Fibroblast of pulmonary artery (primary cell): ENCODE measurements at regions not wholly inside any gene's neighbourhood (a gene's known extent, or its start where the extent isn't known, plus 50 kb on each side); places are given as distances from the start of the nearest gene placed in this dataset.

ENCODE experiments used
- DNase-seq: peaks from one replicate; pipeline ENCODE4 v3.0.0-alpha.2; 2010; ENCODE audit warnings: low read depth
- H3K4me3 ChIP-seq: replicated peaks from 2 replicates; pipeline ENCODE4 v1.5.1; 2011; ENCODE audit warnings: low read depth, mild to moderate bottlenecking, control low read depth, low read length, moderate library complexity
- CTCF ChIP-seq: IDR thresholded peaks from 2 replicates; pipeline ENCODE4 v1.5.1; 2011; ENCODE audit warnings: mild to moderate bottlenecking, control low read depth, low read length, inconsistent platforms; ENCODE audit errors: missing control alignments

DNA sequence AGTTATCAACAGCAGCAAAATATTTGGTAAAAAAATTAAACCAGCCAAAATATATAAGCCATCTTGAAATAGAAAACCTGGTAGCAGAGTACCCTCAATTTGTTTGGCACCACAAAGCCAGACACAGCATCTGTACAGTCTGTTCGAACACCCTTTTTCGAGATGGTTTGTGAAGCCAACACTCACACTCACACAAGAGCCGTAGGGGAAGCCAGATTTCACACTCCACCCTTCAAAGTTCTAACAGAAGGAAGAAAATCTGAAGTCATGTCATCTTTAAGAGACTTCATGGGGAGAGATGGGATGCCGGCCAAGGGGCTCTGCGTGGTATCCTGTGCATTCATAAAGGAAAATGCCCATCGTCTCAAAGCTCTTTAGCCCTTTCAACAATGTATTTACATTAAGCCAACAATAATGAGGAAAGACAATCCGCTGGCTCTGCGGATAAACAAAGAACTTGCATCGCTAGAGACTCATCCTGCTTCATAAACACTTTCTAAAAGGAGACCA, 451.5 kb upstream of the CHST9 start:
- DNase-seq = no peak
- H3K4me3 ChIP-seq = no peak overlapping the region
- no peak for TF ChIP-seq CTCF

- no peak overlapping the region for H3K4me3 ChIP-seq
- DNase-seq = no peak
- TF ChIP-seq CTCF = no peak
Measured at GRCh38 chr18:27632706-27633105, 447.6 kb upstream of the CHST9 start.

- no peak for TF ChIP-seq CTCF
- DNase-seq = no peak
- H3K4me3 ChIP-seq = no peak overlapping the region
Measured at GRCh38 chr18:27627927-27628326, 442.8 kb upstream of the CHST9 start.

DNA sequence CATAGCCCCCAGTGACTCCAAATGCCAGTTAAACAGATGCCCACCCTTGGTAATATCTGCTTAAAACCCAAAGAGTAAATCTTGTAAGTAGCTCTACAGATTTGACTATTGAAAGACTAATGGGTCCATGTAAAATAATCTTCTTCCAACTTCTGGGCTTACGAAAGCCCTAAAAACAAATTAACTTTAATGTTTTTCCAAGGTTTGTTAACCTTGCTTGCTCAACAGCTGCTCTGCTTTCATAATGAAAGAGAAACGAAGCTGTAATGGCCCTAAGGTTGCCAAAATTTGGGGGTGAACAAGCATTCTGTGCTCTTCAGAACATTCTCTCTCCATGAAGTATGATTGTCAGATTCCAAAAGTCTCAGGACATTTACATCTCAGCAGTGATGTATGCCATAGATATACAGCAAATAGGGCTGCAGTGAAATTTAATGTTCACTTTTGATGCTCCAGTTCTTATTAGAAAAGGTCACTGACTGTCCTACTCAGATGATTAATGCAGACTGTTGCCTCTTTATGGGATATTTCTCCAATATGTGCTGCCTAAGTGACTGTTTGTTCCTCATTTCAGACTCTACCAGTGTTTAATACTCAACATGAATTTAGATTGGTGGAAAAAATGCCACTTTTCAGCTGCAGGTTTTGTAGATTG, 436.3 kb upstream of the CHST9 start:
- no peak for TF ChIP-seq CTCF
- DNase-seq = no peak
- no peak overlapping the region for H3K4me3 ChIP-seq

DNA sequence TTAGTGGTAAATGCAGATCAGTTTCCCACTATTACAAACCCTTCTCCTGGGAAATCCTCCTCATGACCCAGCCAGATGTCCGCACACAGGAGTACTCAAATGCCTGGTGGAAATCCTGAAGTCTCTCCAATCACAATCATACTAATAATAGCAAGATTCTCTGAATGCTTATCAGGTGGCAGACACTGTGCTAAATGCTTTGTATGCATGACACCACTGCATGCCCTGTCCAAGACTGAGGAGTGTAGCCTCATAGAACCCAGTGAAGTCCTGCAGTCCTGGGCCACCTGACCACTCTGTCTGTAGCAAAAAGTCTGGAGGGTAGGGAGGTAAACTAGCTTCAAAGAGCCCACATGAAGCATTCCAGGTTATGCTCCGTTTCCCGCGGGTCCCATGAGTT, 434.8 kb upstream of the CHST9 start:
- H3K4me3 ChIP-seq = no peak overlapping the region
- no peak for DNase-seq
- TF ChIP-seq CTCF = no peak

DNA sequence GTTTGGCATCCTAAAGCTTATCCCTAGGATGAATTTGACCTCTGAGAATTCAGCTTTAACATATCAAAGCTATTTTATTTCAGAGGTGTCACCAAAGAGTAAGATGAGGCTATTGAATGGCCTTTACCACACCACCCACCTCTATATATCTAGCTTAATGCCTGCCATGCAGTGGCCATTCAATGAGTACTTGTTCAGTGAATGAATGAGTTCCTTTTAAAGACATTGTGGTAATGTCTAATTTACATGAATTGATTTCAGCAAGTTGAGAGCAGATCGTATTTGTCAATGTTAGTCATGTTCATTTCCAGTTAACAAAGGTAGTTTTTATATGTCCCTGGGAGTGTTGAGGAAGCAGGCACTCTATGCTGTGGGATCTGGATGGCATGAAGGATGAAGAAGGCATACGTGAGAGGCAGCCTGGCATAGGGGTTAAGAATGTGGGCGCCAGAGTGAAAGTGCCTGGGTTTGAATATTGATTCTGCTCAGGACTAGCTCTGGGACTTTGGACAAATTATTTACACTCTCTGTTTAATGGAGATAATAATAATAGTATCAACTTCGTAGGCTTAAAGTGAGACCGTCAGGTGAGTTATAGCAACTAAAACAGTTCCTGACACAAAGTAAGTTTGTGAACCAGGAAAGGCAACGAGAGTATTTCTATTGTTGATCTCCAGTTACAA, 434.1 kb upstream of the CHST9 start:
- H3K4me3 ChIP-seq = no peak overlapping the region
- no peak for TF ChIP-seq CTCF
- DNase-seq = no peak

DNA sequence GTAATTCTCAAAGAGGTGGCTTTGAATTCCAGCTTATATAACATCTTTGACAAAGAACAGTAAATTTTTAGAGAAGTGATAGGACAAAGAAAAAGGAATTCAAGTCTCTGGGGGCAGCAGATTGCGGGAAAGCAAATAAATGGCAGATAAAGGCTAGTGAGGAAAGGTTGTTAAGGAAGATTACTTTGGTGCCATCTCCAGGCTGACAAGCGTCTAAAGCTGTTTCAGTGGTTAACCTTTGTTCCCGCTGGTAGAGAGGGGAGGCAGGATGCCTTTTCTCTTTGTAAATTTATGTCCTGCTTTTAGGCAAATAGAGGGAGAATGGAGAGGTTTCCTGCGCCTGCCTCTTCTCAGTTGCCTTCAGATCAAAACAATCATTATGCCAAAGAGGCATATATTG, 431.2 kb upstream of the CHST9 start:
- TF ChIP-seq CTCF = no peak
- no peak overlapping the region for H3K4me3 ChIP-seq
- DNase-seq = no peak
